Cardiac fibroblast (primary cell): ENCODE measurements at regions not wholly inside any gene's neighbourhood (a gene's known extent, or its start where the extent isn't known, plus 50 kb on each side); places are given as distances from the start of the nearest gene placed in this dataset.
A peak's percentile ranks its signal among the peaks of the same experiment; 100 is the strongest.

Experiments
- DNase-seq, 2 donors: peaks; one replicate each; pipeline versions ENCODE4 v3.0.0 to v3.0.0-alpha.2; 2010; ENCODE audit warnings: low read depth in 2 of 2
- H3K4me3 ChIP-seq, 2 donors: replicated peaks in 1 of 2; 1 replicate in 1 of 2; 2 replicates in 1 of 2; pipeline ENCODE4 v1.5.1; 2011; ENCODE audit warnings: low read depth in 2 of 2, low read length in 2 of 2, mild to moderate bottlenecking in 2 of 2, moderate library complexity in 1 of 2
- CTCF ChIP-seq: IDR thresholded peaks from one replicate; pipeline ENCODE4 v1.5.1; 2011; ENCODE audit warnings: low read depth, mild to moderate bottlenecking, low read length, inconsistent platforms

- no peak for TF ChIP-seq CTCF
- no peak overlapping the region for H3K4me3 ChIP-seq
- DNase-seq, result no peak
Observed at GRCh38 chr1:82972841-82973553, 1025.9 kb downstream of the TTLL7 start.

GRCh38 chr1:82969340-82969739, 1029.6 kb downstream of the TTLL7 start:
- DNase-seq, result no peak
- TF ChIP-seq CTCF, result no peak

GRCh38 chr1:82962658-82963057, 1036.3 kb downstream of the TTLL7 start:
- TF ChIP-seq CTCF, result no peak
- no peak overlapping the region for H3K4me3 ChIP-seq
- DNase-seq, result no peak

More at GRCh38 chr1:82969340-82969739, 1029.6 kb downstream of the TTLL7 start:
- no peak overlapping the region for H3K4me3 ChIP-seq

- H3K4me3 ChIP-seq, result no peak overlapping the region
- TF ChIP-seq CTCF, result no peak
Observed at GRCh38 chr1:82950606-82951200, 1048.2 kb downstream of the TTLL7 start.

GRCh38 chr1:82948386-82948785, 1050.5 kb downstream of the TTLL7 start:
- no peak for DNase-seq
- no peak overlapping the region for H3K4me3 ChIP-seq
- no peak for TF ChIP-seq CTCF

More at GRCh38 chr1:82950606-82951200, 1048.2 kb downstream of the TTLL7 start:
- DNase-seq, result no peak

- DNase-seq, result peak in 1 of 2 donors; percentile 1
- no peak for TF ChIP-seq CTCF
- no peak overlapping the region for H3K4me3 ChIP-seq
Observed at GRCh38 chr1:82947278-82947677, 1051.7 kb downstream of the TTLL7 start.
